NCI-H1048 (cell line): ENCODE measurements at regions not wholly inside any gene's neighbourhood (a gene's known extent, or its start where the extent isn't known, plus 50 kb on each side); places are given as distances from the start of the nearest gene placed in this dataset.
"Not testable (repeated sequence)": the region's sequence is repeated elsewhere in the genome, so short reads cannot be mapped to it uniquely, and the experiment has no call there.

Source experiments
- DNase-seq: peaks from one replicate; lab custom pipeline; 2025; lab: John Stamatoyannopoulos, UW

DNA sequence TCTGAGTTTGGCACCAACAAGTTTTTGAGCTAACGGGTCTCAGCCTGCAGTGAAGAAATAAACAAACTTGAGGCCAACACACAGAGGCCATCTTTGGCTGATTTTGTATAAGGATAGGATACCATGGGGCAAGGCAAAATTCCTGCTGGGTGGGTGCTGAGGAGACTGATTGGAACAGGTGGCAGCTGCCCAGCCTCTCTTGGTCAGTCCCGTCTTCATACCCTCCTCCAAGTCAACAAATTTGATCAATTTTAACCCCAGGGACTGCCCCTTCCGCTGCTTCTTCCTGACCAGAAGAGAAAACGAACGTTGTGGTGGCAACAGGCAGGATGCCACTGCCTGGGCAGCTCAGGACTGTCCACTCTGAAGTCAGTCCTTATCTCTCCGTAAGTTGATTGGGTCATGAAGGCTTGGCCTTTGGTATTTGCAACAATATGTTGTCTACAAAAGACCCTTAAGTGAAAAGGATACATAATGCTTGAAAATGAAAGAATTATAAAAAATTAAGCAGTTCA is 139.3 kb downstream of the SPP2 start:
- DNase-seq, result no peak

GRCh38 chr2:234189230-234189629 is 138.7 kb downstream of the SPP2 start:
- DNase-seq, result no peak

DNA sequence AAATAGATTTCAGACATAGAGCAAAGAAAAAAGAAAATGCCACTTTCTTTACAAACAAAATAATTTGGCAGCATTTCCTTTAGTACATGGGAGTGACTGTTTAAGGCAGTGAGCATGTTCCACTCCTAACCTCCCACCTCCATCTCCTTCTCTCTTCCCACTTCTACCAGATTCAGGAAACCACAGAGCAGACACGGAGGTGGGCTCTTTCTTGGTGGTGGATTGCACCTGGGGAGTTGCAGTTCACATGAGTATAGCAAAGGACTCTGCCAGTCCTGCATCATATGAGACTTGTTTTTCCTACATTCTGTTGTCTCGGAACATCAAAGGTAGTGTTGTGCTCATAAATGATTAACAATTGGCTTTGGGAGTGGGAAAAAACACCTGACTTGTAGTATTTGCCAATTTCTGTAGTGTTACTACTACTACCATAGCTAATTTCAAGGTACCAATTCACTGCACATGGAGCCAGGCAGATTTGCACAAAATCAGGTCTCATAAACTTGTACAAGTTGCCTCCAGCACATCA is 137.2 kb downstream of the SPP2 start:
- DNase-seq, result no peak

DNA sequence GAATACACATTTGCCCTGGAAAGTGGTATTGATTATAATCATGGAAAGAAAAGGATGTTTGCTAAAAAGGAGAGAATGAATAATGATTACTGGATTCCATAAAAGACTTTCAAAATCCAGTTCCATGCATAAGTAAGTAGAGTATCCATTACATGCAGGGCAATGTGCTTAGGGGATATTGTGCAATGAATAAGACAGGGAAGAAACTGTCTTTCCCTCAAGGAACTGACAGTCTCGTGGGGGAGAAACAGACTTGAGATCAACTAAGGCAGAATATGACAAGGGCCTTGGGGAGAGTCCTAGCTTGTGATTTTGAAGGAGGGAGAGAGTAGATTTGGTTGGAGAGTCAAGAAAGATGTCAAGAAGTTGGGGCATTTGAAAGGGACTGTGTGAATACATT is 130.6 kb downstream of the SPP2 start:
- no peak for DNase-seq

- DNase-seq, result no peak
Observed at GRCh38 chr2:234179031-234179363, 128.5 kb downstream of the SPP2 start.

DNA sequence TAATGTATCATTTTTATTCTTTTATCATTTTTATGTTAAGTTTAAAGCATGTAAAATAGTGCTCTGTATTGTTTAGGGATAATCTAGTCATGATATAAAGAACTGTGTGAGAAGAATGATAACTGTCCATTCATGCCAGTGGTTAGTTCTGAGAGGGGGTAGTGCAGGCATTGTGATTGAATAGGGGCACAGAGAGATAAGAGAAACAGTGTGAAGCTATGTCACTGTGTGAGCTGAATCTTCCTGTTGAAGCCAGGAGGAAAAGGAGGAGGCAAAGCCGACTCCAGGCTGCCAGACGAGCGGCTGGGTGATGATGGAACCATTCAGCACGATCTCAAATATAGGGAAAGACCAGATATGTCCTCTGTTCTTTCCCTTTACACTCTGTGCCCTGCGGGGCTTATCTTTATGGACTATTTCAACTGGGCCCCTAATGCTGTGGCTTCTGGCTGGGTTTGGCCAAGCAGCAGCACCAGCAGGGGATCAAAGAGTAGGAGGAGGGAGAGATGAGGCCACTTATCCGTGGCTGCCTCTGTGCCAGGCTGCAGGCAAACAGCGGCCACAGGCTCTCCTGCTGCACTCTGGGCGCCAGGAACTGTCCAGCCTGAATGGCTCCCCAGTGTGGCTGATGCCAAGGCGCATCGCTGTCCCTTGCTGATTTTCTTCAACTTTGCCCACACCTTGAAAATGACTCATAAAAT is 128.0 kb downstream of the SPP2 start:
- DNase-seq, result no peak

GRCh38 chr2:234175649-234176048 is 125.1 kb downstream of the SPP2 start:
- DNase-seq, result no peak

DNA sequence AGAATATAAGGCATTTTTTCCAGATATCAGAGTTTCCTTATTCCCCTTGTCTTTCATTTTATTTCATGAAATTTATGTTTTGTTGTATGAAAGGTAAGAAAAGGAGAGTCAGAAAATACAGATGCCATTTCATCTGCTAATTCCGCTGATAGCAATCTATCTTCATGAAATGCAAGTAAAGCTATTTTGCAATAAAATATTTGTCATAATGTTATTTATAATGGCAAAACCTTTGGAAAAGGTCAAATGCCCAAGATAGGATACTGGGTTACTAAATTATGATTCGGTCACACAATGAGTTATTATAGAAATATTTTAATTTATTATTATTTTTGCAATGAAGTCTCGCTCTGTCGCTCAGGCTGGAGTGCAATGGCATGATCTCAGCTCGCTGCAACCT is 124.2 kb downstream of the SPP2 start:
- DNase-seq, result no peak

DNA sequence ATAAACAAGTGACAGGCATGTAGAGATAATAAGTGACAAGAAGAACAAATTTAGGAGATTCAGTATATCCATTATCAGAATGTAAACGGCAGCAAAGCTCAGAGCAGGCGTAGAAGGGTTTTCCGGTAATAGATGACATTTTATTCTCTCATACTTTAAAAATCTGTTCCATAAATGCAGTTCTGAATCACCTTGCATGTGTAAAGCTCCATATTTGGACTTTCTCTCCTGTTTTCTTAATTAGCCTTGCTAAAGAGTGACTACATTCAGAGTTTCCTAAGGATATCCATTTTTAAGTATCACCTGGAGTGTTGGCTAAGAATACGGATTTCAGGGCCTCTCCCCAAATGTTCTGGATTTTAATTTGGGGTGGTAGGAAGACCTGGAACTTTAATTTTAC is 122.0 kb downstream of the SPP2 start:
- no peak for DNase-seq

GRCh38 chr2:234172066-234172465 is 121.6 kb downstream of the SPP2 start:
- DNase-seq, result no peak

GRCh38 chr2:234171666-234172065 is 121.2 kb downstream of the SPP2 start:
- no peak for DNase-seq

- DNase-seq, result no peak
Observed at GRCh38 chr2:234169674-234170073, 119.2 kb downstream of the SPP2 start.

DNA sequence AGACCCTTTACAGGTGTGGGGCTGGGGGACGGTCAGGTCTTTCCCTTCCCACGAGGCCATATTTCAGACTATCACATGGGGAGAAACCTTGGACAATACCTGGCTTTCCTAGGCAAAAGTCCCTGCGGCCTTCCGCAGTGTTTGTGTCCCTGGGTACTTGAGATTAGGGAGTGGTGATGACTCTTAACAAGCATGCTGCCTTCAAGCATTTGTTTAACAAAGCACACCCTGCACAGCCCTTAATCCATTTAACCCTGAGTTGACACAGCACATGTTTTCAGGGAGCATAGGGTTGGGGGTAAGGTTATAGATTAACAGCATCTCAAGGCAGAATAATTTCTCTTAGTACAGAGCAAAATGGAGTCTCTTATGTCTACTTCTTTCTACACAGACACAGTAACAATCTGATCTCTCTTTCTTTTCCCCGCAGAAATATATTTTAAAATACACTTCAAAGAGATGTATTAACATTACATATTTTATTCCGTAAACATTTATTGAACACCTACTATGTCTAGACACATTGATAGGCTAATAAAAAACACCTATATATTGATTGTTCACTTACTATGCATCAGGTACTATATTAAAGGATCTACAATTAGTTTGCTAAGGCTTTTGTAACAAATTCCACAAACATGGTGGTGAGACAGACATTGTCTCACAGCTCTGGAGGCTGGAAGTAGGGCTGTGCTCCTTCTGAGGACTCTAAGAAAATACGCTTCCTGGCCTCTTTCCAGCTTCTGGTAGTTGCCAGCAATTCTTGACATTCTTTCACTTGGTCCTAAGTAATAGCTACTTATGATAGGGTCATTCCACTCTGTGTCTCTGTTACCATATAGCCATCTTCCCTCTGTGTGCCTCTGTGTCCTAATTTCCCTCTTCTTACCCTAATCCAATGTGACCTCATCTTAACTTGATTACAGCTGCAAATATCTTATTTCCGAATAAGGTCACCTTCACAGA is 118.4 kb downstream of the SPP2 start:
- not testable (repeated sequence) for DNase-seq

- DNase-seq, result no peak
Observed at GRCh38 chr2:234166531-234166930, 116.0 kb downstream of the SPP2 start.

DNA sequence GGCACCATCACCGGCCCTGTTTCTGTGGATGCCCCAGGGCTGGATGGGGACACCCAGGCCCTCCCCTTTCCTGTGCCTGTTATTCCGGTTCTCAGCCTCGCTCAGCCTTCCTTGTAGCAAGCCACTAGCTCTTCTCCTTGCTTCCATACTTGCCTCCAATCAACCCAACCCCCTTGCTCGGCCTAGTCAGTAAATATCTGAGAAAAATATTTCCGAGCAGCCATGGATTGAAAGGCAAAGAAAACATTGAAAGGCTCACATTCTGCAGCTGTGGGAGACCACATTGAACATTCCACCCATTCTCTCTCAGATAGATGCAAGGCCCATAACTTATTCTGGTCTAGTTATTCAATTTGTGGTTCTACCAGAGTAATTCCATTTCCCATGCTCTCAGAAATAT is 114.9 kb downstream of the SPP2 start:
- DNase-seq, result no peak

GRCh38 chr2:234164493-234165413 is 114.3 kb downstream of the SPP2 start:
- DNase-seq, result no peak

DNA sequence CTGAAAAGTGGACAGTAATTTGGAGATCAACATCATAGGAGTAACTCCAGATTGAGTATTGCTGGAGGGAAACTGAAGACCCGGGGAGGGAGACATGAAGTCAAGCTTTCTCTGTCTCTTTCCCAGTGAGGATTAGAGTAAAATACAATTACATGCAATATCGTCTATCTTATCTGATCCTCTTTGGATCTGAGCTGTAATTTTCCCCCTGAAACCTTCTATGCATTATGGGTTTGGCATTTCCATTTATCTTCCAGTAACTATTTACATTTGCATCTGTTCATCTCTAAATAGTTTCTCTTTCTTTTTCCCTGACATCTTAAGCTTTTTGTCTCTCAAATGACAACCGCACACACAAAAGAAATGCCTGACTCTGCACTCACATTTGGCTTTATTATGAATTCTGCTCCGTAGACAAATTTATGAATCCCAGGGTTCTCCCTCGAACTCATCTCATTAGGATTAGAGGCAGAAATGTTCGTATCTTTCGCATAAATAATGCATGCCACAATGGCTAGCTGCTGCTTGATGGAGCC is 113.1 kb downstream of the SPP2 start:
- DNase-seq, result no peak

- no peak for DNase-seq
Observed at GRCh38 chr2:234162861-234163260, 112.4 kb downstream of the SPP2 start.

DNA sequence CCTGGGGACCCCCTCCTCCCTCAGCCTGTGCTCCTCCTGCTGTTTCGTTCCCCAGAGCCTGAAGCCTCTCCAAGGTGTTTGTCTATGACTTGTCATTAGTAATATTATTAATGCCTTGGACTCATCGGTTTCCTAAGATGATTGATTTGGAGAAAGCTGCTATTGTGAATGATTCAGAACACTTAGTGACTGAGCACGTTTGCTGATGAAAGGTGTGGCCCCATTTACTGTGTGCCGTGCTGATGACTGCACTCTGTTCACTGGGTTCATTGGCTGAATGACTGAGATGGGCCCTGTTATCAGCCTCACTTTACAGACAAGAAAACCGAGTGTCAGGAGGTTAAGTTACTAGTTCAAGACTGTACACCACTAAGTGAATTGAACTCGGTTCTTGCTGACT is 111.4 kb downstream of the SPP2 start:
- DNase-seq, result no peak

DNA sequence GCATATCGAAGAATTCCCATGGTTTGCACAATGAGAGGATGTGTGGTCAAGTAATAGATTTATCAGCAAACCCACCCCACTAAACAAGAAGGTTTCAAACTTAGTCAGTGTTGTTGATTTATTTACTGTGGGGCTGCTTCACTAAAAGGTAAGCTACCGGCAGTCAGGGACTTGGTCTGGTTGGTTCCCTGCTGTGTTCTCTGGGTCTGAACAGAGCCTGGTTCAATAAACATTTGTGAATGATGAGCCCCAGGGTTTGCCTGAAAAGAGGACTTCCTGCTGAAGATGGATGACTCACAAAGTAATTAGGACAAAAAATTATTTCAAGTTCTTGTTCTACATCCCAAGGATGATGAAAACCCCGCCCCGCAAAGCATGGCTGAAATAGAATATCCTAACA is 108.3 kb downstream of the SPP2 start:
- no peak for DNase-seq

DNA sequence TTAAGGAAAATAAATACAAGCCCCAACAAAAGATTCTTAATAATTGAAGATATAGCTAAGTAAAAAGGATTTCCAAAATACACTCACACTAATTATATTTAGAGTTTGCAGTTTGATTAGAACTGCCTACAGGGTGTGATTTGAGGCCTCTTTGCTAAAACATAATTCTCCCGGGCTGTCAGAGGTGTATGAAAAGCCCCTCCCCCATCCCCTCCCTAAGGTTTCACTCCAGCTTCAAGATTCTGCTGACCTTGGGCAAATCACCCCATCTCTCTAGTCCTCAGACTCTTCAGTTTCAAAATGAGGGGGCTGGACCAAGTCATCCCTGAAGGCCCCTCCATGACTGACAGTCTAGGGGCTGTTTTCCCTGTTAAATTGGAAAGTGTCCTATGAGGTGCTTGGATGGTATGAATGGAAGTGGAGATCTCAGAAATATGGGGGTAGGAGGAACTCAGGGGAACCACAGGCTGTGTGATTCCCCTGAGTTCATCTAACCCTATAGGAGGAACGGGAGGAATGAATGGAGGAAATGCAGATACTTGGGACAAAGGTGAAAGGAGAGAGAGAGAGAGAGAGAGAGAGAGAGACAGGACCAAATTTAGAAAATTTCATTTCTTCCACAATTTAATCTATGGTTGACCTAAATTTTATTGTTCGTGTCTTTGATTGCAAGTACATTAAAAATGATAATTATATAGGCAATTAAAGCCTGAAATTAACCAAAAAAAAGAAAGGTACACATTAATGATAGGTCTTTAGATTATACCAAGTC is 107.5 kb downstream of the SPP2 start:
- DNase-seq, result no peak
